Stomach (tissue), 4 donors: ENCODE measurements at regions not wholly inside any gene's neighbourhood (a gene's known extent, or its start where the extent isn't known, plus 50 kb on each side); places are given as distances from the start of the nearest gene placed in this dataset.

Source experiments
- EP300 ChIP-seq: sonication (generic); formaldehyde crosslinking; IDR thresholded peaks from one replicate; pipeline ENCODE4 v1.6.1; 2017; ENCODE audit warnings: antibody characterized with exemption
- POLR2A ChIP-seq, 4 donors: fragments of 450-650 bp; IDR thresholded peaks; one replicate each; pipeline ENCODE4 v1.6.1; 2016; ENCODE audit warnings: antibody characterized with exemption in 4 of 4, control low read depth in 2 of 4, mild to moderate bottlenecking in 1 of 4, moderate library complexity in 1 of 4
- POLR2AphosphoS5 ChIP-seq, 3 donors: sonication (generic); formaldehyde crosslinking; IDR thresholded peaks; one replicate each; pipeline ENCODE4 v1.6.1; 2016; ENCODE audit warnings: antibody characterized with exemption in 3 of 3
- TF ChIP-seq, protein P1 (sequence below), 7 experiments: fragments of 450-650 bp in 4 of 7; fragments of 200-600 bp in 3 of 7; sonication (generic) in 3 of 7; IDR thresholded peaks; one replicate each; pipeline ENCODE4 v1.5.1; 2016 to 2019; ENCODE audit warnings: antibody characterized with exemption in 7 of 7, control low read depth in 2 of 7, mild to moderate bottlenecking in 1 of 7

DNA sequence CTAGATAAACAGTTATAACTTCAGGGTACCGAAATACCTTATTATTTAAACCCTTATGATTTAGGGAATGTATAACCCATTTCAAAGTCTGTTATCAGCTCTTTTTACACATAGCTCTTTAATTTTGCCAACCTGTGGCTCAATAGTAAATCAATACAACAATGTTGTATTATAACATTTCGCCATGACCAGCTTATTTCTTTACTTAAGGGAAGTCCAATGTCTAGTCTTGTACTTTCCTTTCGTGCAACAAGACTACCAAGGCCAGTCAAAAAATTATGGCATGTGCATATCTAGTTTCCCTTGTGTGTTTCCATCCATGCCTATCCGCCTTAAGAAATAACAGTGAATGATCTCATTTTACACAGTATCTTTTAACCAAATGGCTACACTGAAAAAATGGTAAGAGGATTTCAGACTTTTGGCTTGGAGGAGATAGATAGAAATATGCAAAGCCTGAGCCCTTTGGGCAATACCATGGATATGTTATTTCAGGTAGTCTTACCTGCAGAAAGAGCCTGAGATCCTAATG, 239.5 kb upstream of the RPS23 start:
- TF ChIP-seq, protein P1, sequence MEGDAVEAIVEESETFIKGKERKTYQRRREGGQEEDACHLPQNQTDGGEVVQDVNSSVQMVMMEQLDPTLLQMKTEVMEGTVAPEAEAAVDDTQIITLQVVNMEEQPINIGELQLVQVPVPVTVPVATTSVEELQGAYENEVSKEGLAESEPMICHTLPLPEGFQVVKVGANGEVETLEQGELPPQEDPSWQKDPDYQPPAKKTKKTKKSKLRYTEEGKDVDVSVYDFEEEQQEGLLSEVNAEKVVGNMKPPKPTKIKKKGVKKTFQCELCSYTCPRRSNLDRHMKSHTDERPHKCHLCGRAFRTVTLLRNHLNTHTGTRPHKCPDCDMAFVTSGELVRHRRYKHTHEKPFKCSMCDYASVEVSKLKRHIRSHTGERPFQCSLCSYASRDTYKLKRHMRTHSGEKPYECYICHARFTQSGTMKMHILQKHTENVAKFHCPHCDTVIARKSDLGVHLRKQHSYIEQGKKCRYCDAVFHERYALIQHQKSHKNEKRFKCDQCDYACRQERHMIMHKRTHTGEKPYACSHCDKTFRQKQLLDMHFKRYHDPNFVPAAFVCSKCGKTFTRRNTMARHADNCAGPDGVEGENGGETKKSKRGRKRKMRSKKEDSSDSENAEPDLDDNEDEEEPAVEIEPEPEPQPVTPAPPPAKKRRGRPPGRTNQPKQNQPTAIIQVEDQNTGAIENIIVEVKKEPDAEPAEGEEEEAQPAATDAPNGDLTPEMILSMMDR (IDR thresholded peaks at IDR 0.05): no peak
- TF ChIP-seq POLR2AphosphoS5 (IDR thresholded peaks at IDR 0.05) (no peak), POLR2A (IDR thresholded peaks at IDR 0.05) (no peak), EP300 (no peak)
